A204.1 (cell line): ENCODE measurements at regions not wholly inside any gene's neighbourhood (a gene's known extent, or its start where the extent isn't known, plus 50 kb on each side); places are given as distances from the start of the nearest gene placed in this dataset.
"Not testable (repeated sequence)": the region's sequence is repeated elsewhere in the genome, so short reads cannot be mapped to it uniquely, and the experiment has no call there.

Experiments used
- FAIRE-seq: peaks from 2 replicates; lab custom pipeline; 2012; peaks lifted over from hg19 to GRCh38; lab: Jason Lieb, UNC

- no peak for FAIRE-seq
These were observed 395.2 kb upstream of the TOM1L1 start for GRCh38 chr17:54505404-54505803.

- FAIRE-seq: no peak
These were observed 381.9 kb upstream of the TOM1L1 start for GRCh38 chr17:54518706-54519105.

- no peak for FAIRE-seq
These were observed 379.5 kb upstream of the TOM1L1 start for GRCh38 chr17:54521137-54521536.

- no peak for FAIRE-seq
These were observed 376.2 kb upstream of the TOM1L1 start for GRCh38 chr17:54524501-54524900.

- FAIRE-seq: no peak
These were observed 372.7 kb upstream of the TOM1L1 start for GRCh38 chr17:54527941-54528340.

- no peak for FAIRE-seq
These were observed 370.3 kb upstream of the TOM1L1 start for GRCh38 chr17:54530398-54530797.

GRCh38 chr17:54536306-54536705 is 364.3 kb upstream of the TOM1L1 start:
- no peak for FAIRE-seq

GRCh38 chr17:54537656-54538055 is 363.0 kb upstream of the TOM1L1 start:
- FAIRE-seq: no peak

GRCh38 chr17:54544249-54544648 is 356.4 kb upstream of the TOM1L1 start:
- no peak for FAIRE-seq

GRCh38 chr17:54559883-54560282 is 340.8 kb upstream of the TOM1L1 start:
- no peak for FAIRE-seq

GRCh38 chr17:54608634-54609155 is 292.0 kb upstream of the TOM1L1 start:
- FAIRE-seq: no peak

GRCh38 chr17:54620399-54620978 is 280.2 kb upstream of the TOM1L1 start:
- FAIRE-seq: no peak

GRCh38 chr17:54623746-54624145 is 276.9 kb upstream of the TOM1L1 start:
- FAIRE-seq: no peak

GRCh38 chr17:54626146-54626703 is 274.4 kb upstream of the TOM1L1 start:
- FAIRE-seq: no peak

GRCh38 chr17:54639426-54639825 is 261.2 kb upstream of the TOM1L1 start:
- not testable (repeated sequence) for FAIRE-seq

GRCh38 chr17:54662978-54663876 is 237.4 kb upstream of the TOM1L1 start:
- no peak for FAIRE-seq

GRCh38 chr17:54666559-54666958 is 234.1 kb upstream of the TOM1L1 start:
- no peak for FAIRE-seq

- no peak for FAIRE-seq
These were observed 222.5 kb upstream of the TOM1L1 start for GRCh38 chr17:54678158-54678557.

GRCh38 chr17:54680410-54680809 is 220.2 kb upstream of the TOM1L1 start:
- no peak for FAIRE-seq

GRCh38 chr17:54694287-54694887 is 206.3 kb upstream of the TOM1L1 start:
- no peak for FAIRE-seq

- not testable (repeated sequence) for FAIRE-seq
These were observed 187.9 kb upstream of the TOM1L1 start for GRCh38 chr17:54712798-54713197.

- FAIRE-seq: no peak
These were observed 182.4 kb upstream of the TOM1L1 start for GRCh38 chr17:54718286-54718685.

GRCh38 chr17:54727624-54728023 is 173.0 kb upstream of the TOM1L1 start:
- FAIRE-seq: no peak
